HL-60 (cell line): ENCODE measurements at regions not wholly inside any gene's neighbourhood (a gene's known extent, or its start where the extent isn't known, plus 50 kb on each side); places are given as distances from the start of the nearest gene placed in this dataset.

Source experiments
- CTCF ChIP-seq: IDR thresholded peaks from one replicate; pipeline ENCODE4 v1.5.1; 2011; ENCODE audit warnings: low read length, control low read depth, inconsistent platforms; ENCODE audit not compliant: insufficient read depth
- GABPA ChIP-seq: IDR thresholded peaks from 2 replicates; pipeline ENCODE4 v1.6.1; 2012; ENCODE audit warnings: low read depth
- POLR2AphosphoS5 ChIP-seq: IDR thresholded peaks from 2 replicates; pipeline ENCODE4 v1.6.1; 2012; ENCODE audit warnings: low read depth

- TF ChIP-seq CTCF (no peak), POLR2AphosphoS5 (no peak), GABPA (no peak)
Observed at GRCh38 chr12:87008785-87009384, 752.7 kb upstream of the MGAT4C start.
